CD14-positive monocyte (primary cell): ENCODE measurements at regions not wholly inside any gene's neighbourhood (a gene's known extent, or its start where the extent isn't known, plus 50 kb on each side); places are given as distances from the start of the nearest gene placed in this dataset.

ENCODE experiments used
- DNase-seq, 3 donors: peaks; one replicate each; pipeline ENCODE4 v3.0.0-alpha.2; 2011 to 2022
- H2AFZ ChIP-seq: 2 replicates; pipeline ENCODE4 v1.6.0; 2012; ENCODE audit warnings: mild to moderate bottlenecking, low read depth, low read length, inconsistent platforms; ENCODE audit not compliant: insufficient read depth, poor library complexity, severe bottlenecking
- H3K27ac ChIP-seq, 2 donors: 1 replicate in 1 of 2; 2 replicates in 1 of 2; pipeline ENCODE4 v1.5.1; 2012 to 2013; ENCODE audit warnings: low read length in 2 of 2, control low read depth in 1 of 2, inconsistent platforms in 1 of 2, low read depth in 1 of 2, mild to moderate bottlenecking in 1 of 2
- H3K27me3 ChIP-seq, 2 donors: one replicate each; pipeline versions ENCODE4 v1.6.0 to v1.6.1; 2011 to 2013; ENCODE audit warnings: low read length in 2 of 2; ENCODE audit not compliant: control insufficient read depth in 2 of 2, insufficient read depth in 2 of 2
- H3K36me3 ChIP-seq, 2 donors: replicated peaks in 1 of 2; 1 replicate in 1 of 2; 2 replicates in 1 of 2; pipeline versions ENCODE4 v1.5.1 to v1.6.1; 2012 to 2013; ENCODE audit warnings: low read length in 2 of 2, control low read depth in 1 of 2, inconsistent platforms in 1 of 2, mild to moderate bottlenecking in 1 of 2; ENCODE audit not compliant: insufficient read depth in 2 of 2, control insufficient read depth in 1 of 2
- H3K4me1 ChIP-seq, 2 donors: 1 replicate in 1 of 2; 2 replicates in 1 of 2; pipeline versions ENCODE4 v1.5.1 to v1.6.1; 2012 to 2013; ENCODE audit warnings: low read length in 2 of 2, control low read depth in 1 of 2, inconsistent platforms in 1 of 2, mild to moderate bottlenecking in 1 of 2, moderate library complexity in 1 of 2; ENCODE audit not compliant: insufficient read depth in 2 of 2, control insufficient read depth in 1 of 2
- H3K4me2 ChIP-seq: replicated peaks from 2 replicates; pipeline ENCODE3; 2012; ENCODE audit warnings: low read length, moderate library complexity, mild to moderate bottlenecking; ENCODE audit not compliant: poor library complexity, severe bottlenecking; ENCODE audit errors: extremely low read depth
- H3K4me3 ChIP-seq, 3 experiments: fragments of 200-600 bp in 1 of 3; sonication (generic) in 1 of 3; replicated peaks in 1 of 3; 1 replicate in 2 of 3; 2 replicates in 1 of 3; pipeline ENCODE4 v1.5.1; 2011 to 2013; ENCODE audit warnings: low read length in 3 of 3, mild to moderate bottlenecking in 3 of 3, control low read depth in 2 of 3, low read depth in 2 of 3, inconsistent platforms in 1 of 3, moderate library complexity in 1 of 3
- H3K79me2 ChIP-seq: 2 replicates; pipeline ENCODE4 v1.6.0; 2012; ENCODE audit warnings: mild to moderate bottlenecking, control low read depth, inconsistent platforms, low read length, moderate library complexity; ENCODE audit not compliant: insufficient read depth
- H3K9ac ChIP-seq: 2 replicates; pipeline ENCODE4 v1.6.0; 2017; ENCODE audit warnings: low read length, mild to moderate bottlenecking; ENCODE audit not compliant: insufficient read depth, poor library complexity, severe bottlenecking
- H3K9me3 ChIP-seq, 2 donors: replicated peaks in 1 of 2; 1 replicate in 1 of 2; 2 replicates in 1 of 2; pipeline versions ENCODE4 v1.5.1 to v1.6.1; 2012 to 2013; ENCODE audit warnings: low read length in 2 of 2, control low read depth in 1 of 2; ENCODE audit not compliant: control insufficient read depth in 1 of 2, insufficient read depth in 1 of 2
- H4K20me1 ChIP-seq: 2 replicates; pipeline ENCODE4 v1.6.0; 2012; ENCODE audit warnings: mild to moderate bottlenecking, low read length, control low read depth, moderate library complexity; ENCODE audit not compliant: insufficient read depth
- H3K27ac Mint-ChIP-seq, 7 donors: one replicate each; pipeline ENCODE4 v1.8.0; 2020; ENCODE audit warnings: mild to moderate bottlenecking in 7 of 7, mixed read lengths in 7 of 7, moderate library complexity in 6 of 7, inconsistent platforms in 2 of 7
- H3K27me3 Mint-ChIP-seq, 3 donors: one replicate each; pipeline ENCODE4 v1.8.0; 2021 to 2022; ENCODE audit warnings: low read depth in 3 of 3, mild to moderate bottlenecking in 3 of 3, mixed read lengths in 3 of 3, moderate library complexity in 3 of 3, inconsistent platforms in 1 of 3
- H3K36me3 Mint-ChIP-seq, 2 donors: one replicate each; pipeline ENCODE4 v1.8.0; 2020; ENCODE audit warnings: mixed read lengths in 2 of 2, inconsistent platforms in 1 of 2, mild to moderate bottlenecking in 1 of 2
- H3K4me1 Mint-ChIP-seq: one replicate; pipeline ENCODE4 v1.8.0; 2020; ENCODE audit warnings: mild to moderate bottlenecking, mixed read lengths
- H3K4me3 Mint-ChIP-seq, 2 donors: one replicate each; pipeline ENCODE4 v1.8.0; 2020; ENCODE audit warnings: mild to moderate bottlenecking in 2 of 2, mixed read lengths in 2 of 2, moderate library complexity in 1 of 2
- H3K9me3 Mint-ChIP-seq, 7 donors: one replicate each; pipeline ENCODE4 v1.8.0; 2020 to 2022; ENCODE audit warnings: mixed read lengths in 7 of 7, mild to moderate bottlenecking in 6 of 7, moderate library complexity in 6 of 7, inconsistent platforms in 2 of 7
- CTCF ChIP-seq: fragments of 200-600 bp; IDR thresholded peaks from one replicate; pipeline ENCODE4 v1.8.0; 2022; ENCODE audit warnings: antibody characterized with exemption, mild to moderate bottlenecking
- WGBS: methylation state at CpG from one replicate; pipeline ENCODE4 v1.1.5; 2013; ENCODE audit warnings: missing lambda C conversion rate; ENCODE audit not compliant: insufficient coverage; 5-methylcytosine and 5-hydroxymethylcytosine counted together
- intact Hi-C, 2 donors: fragments of 100-400 bp; cut with micrococcal nuclease; formaldehyde crosslinking; loops; one replicate each; pipeline versions ENCODE4 v1.15.0 to v1.15.1; 2023

DNA sequence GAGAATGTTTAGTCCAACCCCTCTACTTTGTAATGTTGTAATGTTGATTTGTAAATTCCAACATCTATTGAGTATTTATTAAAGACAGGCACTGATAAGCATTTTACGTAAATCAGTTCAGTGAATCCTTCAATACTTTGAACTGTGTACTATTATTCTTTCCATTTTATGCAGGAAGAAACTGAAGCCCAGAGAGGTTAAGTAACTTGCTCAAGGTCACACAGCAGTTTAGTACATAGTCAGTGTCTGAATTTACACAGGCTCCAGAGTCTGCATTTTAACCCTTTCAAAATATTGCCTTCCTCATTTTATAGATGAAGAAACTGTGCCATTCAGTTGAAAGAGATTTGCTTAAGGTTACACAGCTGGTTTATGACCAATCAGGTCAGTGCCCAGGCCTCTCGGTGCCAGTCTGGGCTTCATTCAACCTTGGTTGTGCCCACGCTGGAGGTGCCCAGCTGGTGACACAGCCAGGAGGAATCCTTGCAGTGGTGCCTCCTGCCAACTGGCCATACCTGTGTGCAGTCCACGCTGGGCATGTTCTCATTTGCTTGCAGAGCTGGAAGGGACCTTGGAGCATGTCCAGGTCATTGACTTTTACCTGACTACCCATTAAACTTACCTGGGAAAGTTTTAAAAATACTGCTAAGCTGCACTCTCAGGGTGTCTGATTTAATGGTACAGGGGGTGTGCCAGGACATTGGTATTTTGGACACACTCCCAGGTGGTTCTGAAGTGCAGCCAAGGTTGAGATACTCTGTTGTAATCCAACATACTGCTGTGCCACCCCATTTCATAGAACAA is 74.3 kb upstream of the CYRIA start:
- Mint-ChIP-seq H3K27me3 (peaks cover 2% of the 10 kb centered on the region in 3 donors), H3K36me3 (no peaks in the 10 kb centered on the region), H3K9me3 (peaks cover 0 to 2% (median 0%) of the 10 kb centered on the region in 7 donors), H3K27ac (no peak overlapping the region), H3K4me1 (no peaks in the 10 kb centered on the region), H3K4me3 (no peak overlapping the region)
- Histone ChIP-seq H3K79me2 (no peaks in the 10 kb centered on the region), H4K20me1 (no peaks in the 10 kb centered on the region), H3K4me2 (no peak overlapping the region), H2AFZ (no peak overlapping the region), H3K27ac (no peak overlapping the region), H3K36me3 (no peaks in the 10 kb centered on the region), H3K9me3 (no peaks in the 10 kb centered on the region), H3K27me3 (no peaks in the 10 kb centered on the region), H3K4me1 (no peaks in the 10 kb centered on the region), H3K9ac (no peak overlapping the region), H3K4me3 (no peak overlapping the region)
- no peak for TF ChIP-seq CTCF
- intact Hi-C loops: no loop called here
- 100% methylated on average over 3 of the region's 4 CpGs for WGBS
- DNase-seq: no peak

DNA sequence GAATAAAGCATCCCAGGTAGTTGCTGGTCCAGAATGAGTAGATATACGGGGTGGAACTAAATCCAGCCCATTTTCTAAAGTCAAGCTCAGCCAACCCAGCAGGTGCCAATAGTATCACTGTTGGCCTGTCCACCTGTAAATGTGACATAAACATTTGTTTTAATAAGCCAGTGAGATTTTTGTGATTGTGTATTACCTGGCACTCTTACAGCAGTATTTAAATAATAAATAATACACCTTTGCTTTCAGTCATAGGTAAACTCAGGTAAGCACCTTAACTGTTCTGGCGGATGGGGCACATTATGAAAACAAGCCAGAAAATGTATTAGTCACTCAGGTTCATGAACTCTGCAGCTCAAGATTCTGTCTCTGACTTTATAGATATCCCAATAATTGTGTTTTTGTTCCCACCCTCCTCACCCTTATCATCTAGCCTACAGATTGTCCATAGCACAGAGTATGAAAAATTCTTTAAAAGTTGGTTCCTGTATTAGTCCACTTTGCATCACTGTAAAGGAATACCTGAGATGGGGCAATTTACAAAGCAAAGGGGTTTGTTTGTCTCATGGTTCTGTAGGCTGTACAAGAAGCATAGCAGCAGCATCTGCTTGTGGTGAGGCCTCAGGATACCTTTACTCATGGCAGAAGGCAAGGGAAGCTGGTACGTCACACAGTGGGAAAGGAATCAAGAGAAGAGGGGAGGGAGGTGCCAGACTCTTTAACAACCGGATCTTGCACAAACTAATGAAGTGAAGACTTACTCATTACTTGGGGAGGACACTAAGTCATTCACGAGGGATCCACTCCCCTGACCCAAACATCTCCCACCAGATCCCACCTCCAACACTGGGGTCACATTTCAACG is 73.0 kb upstream of the CYRIA start:
- intact Hi-C loops: no loop called here
- WGBS: 100% methylated on average over 1 of the region's 6 CpGs
- DNase-seq: no peak
- H3K9ac ChIP-seq: no peak overlapping the region
- H3K4me2 ChIP-seq: no peak overlapping the region
- no peak overlapping the region for H3K27ac Mint-ChIP-seq
- H3K27me3 ChIP-seq: no peaks in the 10 kb centered on the region
- H3K9me3 ChIP-seq: no peaks in the 10 kb centered on the region
- H3K4me3 ChIP-seq: no peak overlapping the region
- TF ChIP-seq CTCF: no peak
- H3K4me1 Mint-ChIP-seq: no peaks in the 10 kb centered on the region
- no peaks in the 10 kb centered on the region for H3K36me3 ChIP-seq
- H3K79me2 ChIP-seq: no peaks in the 10 kb centered on the region
- H3K4me3 Mint-ChIP-seq: no peak overlapping the region
- H3K9me3 Mint-ChIP-seq: peaks cover 0 to 2% (median 0%) of the 10 kb centered on the region in 7 donors
- no peaks in the 10 kb centered on the region for H3K4me1 ChIP-seq
- no peak overlapping the region for H2AFZ ChIP-seq
- H3K36me3 Mint-ChIP-seq: no peaks in the 10 kb centered on the region
- no peak overlapping the region for H3K27ac ChIP-seq
- no peaks in the 10 kb centered on the region for H4K20me1 ChIP-seq
- H3K27me3 Mint-ChIP-seq: peaks cover 0 to 2% (median 2%) of the 10 kb centered on the region in 3 donors
